ENCODE measurements at regions not wholly inside any gene's neighbourhood (a gene's known extent, or its start where the extent isn't known, plus 50 kb on each side); places are given as distances from the start of the nearest gene placed in this dataset.
"Not testable (repeated sequence)": the region's sequence is repeated elsewhere in the genome, so short reads cannot be mapped to it uniquely, and the experiment has no call there.

DNA sequence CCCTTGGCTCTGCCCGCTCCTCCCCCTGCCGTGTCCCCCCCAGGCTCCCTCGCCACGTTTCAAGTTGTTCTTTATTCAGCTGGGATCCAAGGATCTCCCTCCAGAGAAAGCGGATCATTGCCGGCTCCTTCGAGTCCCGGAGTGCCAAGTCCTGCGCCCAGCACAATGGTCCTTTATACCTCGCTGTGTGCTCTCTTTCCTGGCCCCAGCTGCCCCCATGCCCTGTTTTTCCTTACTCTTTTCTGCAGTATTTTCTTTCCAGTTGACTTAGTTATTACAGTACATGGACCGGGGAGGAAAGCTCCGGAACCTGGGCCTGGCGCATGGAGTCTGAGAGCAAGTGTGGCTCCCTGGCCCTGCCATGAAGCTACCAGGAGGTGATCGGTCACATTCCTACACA, 88.1 kb upstream of the KMT2C start:
- DNase-seq (ENCODE audit: insufficient read length, low spot score): no peak
- FAIRE-seq: no peak
- TF ChIP-seq POLR2A (IDR thresholded peaks at IDR 0.05; ENCODE audit: low read depth, low read length): no peak

DNA sequence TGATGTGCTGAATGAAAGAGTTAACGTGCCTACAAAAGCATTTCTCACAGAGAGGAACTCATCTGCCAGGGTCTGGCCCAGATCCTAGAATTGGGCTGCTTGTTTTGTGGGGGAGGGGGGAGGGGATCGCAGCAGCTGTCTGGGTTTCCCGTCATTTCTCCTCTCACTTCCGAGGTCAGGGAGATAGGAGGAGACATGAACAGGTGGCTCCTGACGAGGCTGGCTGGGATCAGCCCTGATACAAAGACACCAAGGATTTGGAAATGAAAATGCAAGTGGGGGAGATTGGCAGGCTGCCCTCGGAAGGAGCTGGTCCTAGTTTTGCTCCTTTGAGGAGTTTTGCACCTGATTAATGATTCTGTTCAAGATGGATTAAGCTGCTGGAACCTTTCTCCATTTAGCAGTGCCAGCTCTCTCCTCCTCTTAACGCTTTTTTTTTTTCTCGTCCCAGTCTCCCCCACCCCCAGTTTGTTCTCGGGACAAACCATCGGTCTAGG, 86.8 kb upstream of the KMT2C start:
- FAIRE-seq: no peak
- no peak for DNase-seq (ENCODE audit: insufficient read length, low spot score)
- no peak for TF ChIP-seq POLR2A (IDR thresholded peaks at IDR 0.05; ENCODE audit: low read depth, low read length)

DNA sequence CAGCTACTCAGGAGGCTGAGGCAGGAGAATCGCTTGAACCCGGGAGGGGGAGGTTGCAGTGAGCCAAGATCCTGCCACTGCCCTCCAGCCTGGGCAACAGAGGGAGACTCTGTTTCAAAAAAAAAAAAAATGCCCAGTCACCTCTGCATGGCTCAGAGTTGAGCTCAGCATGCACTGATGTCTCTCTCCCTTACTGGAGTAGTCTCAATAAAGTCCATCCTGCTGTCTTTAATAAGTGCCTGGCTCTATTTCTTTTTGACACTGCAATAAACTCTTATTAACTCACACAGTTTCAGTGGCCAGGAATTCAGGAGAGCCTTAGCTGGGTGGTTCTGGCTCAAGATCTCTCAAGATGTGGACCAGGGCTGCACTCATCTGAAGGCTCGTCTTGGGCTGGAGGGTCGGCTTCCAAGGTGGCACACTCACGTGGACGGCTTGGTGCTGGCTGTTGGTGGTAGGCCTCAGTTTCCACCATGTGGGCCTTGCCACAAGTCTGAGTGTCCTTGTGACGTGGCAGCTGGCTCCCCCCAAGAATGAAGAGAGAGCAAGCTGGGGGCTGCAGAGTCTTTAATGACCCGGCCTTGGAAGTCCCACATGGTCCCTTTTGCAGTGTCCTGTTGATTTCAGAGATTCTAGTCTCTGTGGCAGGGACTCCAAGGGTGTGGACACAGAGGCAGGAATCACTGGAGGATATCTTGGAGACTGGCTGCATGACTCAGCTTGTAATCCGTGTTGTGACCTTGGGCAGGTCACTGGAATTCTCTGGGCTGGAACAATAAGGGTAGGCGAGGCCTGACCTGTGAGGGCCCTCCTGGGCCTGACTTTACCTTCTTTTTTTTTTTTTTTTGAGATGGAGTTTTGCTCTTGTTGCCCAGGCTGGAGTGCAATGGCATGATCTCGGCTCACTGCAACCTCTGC, 85.9 kb upstream of the KMT2C start:
- no peak for TF ChIP-seq POLR2A (IDR thresholded peaks at IDR 0.05; ENCODE audit: low read depth, low read length)
- DNase-seq (ENCODE audit: insufficient read length, low spot score): no peak
- FAIRE-seq: no peak

DNA sequence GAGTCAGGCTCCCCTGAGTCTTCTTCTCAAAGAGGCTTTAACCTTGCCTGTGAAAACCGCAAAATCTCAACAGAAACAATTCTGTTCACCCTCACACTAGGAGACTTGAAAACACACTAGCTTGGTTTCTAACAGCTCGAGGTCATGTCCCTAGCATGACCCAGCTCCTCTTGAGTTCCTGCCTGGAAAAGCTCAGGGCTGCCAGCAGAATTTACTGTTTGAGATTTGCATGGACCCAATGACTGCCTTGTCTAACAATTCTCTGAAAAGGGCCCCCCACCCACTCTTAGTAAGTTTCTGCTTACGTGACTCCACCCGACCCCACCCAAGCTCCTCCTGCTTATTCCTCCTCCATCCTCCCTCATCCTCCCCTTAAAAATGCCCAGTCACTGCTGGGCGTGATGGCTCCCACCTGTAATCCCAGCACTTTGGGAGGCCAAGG, 85.1 kb upstream of the KMT2C start:
- DNase-seq (ENCODE audit: insufficient read length, low spot score) (no peak), FAIRE-seq (no peak)
- TF ChIP-seq POLR2A (IDR thresholded peaks at IDR 0.05; ENCODE audit: low read depth, low read length): no peak

GRCh38 chr7:152519290-152519689, 83.5 kb upstream of the KMT2C start:
- no peak for TF ChIP-seq POLR2A (IDR thresholded peaks at IDR 0.05; ENCODE audit: low read depth, low read length)
- DNase-seq (ENCODE audit: insufficient read length, low spot score) (no peak), FAIRE-seq (no peak)

DNA sequence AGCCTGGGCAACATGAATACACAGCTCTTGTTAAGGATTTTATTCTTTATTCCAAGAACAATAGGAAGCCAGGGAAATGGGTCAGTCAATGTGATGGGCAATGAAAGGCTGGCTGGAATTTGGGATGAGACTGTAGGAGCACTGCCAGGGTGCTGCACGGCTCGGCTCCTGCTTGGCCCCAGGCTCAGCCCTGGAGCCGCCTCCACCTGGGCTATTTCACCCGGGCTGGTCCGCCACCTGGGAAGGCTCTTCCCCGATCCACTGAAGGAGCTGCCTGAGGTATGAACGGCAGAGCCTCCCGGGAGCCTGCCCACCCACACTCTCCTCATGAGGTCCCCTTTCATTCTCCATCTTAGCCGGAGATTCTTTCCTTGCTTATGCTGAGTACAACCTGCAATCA, 80.4 kb upstream of the KMT2C start:
- no peak for DNase-seq (ENCODE audit: insufficient read length, low spot score)
- no peak for TF ChIP-seq POLR2A (IDR thresholded peaks at IDR 0.05; ENCODE audit: low read depth, low read length)
- no peak for FAIRE-seq

- not testable (repeated sequence) for FAIRE-seq; DNase-seq (ENCODE audit: insufficient read length, low spot score)
Measured at GRCh38 chr7:152515266-152515950, 79.6 kb upstream of the KMT2C start.

DNA sequence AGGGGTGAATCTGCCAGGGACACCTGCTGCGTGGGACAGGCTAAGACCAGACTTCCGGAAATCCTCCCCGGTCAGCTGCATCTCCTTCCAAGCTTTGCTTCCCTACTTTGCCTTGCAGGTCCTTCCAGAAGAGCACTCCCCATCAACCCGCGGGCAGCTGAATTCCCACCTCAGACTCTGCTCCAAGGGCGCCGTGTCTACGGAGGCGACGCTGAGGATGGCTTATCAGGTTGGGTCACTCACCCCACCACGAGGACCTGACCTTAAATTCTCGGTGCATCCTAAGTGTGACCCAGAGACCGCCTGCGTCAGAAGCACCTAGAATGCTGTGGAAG, 78.9 kb upstream of the KMT2C start:
- TF ChIP-seq POLR2A (IDR thresholded peaks at IDR 0.05; ENCODE audit: low read depth, low read length): no peak
- FAIRE-seq (no peak), DNase-seq (ENCODE audit: insufficient read length, low spot score) (no peak)

DNA sequence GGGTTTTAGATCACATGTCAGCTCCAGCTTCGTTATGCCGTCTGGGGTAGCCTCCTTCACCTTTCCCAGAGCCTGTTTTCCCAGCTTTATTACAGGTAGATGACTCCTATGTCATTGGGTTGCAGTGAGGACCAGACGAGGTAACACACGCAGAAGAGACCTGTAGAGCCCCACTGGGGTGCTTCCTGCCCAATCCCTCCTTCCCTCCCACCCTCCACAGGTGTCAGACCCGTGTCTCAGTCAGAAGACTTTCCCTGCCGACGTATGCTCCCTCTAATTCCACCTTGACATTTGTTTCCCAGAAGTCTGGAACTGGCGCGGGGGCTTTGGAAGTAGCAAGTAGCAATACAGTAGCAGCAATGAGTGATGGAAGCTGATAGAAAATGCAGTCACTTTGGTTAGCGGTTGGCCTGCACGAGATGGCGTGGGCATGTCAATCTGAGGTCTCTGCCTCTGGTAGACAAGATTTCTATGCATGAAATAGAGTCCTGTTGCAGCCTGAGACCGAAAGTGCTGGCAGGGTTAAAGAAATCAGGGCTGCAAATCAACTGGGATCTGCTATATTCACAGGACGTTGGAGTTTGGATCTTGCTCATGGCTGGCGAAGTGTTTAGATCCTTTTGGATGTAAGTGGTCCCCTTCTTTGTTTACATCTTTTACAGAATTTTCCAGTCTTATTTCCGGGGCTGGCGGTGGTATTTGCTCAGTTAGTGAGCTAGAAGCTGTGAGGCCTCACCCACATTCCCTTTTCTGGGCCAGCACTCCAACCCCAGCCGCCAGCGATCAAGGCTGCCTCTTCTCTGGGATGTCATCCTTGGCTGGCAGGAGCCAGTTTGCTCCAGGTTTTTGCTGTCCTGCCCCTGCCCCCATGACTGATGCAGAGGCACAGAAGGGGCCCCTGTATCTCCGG, 78.3 kb upstream of the KMT2C start:
- TF ChIP-seq POLR2A (IDR thresholded peaks at IDR 0.05; ENCODE audit: low read depth, low read length): no peak
- no peak for DNase-seq (ENCODE audit: insufficient read length, low spot score)
- FAIRE-seq: no peak

DNA sequence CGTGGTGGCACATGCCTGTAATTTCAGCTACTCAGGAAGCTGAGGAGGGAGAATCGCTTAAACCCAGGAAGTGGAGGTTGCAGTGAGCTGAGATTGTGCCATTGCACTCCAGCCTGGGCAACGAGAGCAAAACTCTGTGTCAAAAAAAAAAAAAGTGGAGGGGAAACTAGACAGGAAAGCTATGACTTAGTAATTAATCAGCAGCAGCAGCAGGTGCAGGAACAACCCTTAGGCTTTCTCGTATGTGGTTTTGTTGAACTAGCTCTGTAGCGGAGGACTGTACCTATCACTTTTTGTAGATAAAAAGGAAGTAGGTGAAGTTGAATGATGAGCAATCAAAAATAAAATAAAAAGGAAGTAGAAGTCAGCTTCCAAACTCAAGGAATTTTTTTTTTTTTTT, 76.9 kb upstream of the KMT2C start:
- DNase-seq (ENCODE audit: insufficient read length, low spot score): no peak
- TF ChIP-seq POLR2A (IDR thresholded peaks at IDR 0.05; ENCODE audit: low read depth, low read length): no peak
- FAIRE-seq: no peak

- no peak for TF ChIP-seq POLR2A (IDR thresholded peaks at IDR 0.05; ENCODE audit: low read depth, low read length)
- no peak for FAIRE-seq
- DNase-seq (ENCODE audit: insufficient read length, low spot score): no peak
Measured at GRCh38 chr7:152511736-152512135, 75.9 kb upstream of the KMT2C start.

GRCh38 chr7:152508701-152509100, 72.9 kb upstream of the KMT2C start:
- TF ChIP-seq POLR2A (IDR thresholded peaks at IDR 0.05; ENCODE audit: low read depth, low read length): no peak
- DNase-seq (ENCODE audit: insufficient read length, low spot score) (no peak), FAIRE-seq (no peak)

GRCh38 chr7:152505606-152506005, 69.8 kb upstream of the KMT2C start:
- no peak for DNase-seq (ENCODE audit: insufficient read length, low spot score)
- no peak for TF ChIP-seq POLR2A (IDR thresholded peaks at IDR 0.05; ENCODE audit: low read depth, low read length)
- no peak for FAIRE-seq

GRCh38 chr7:152504816-152505215, 69.0 kb upstream of the KMT2C start:
- no peak for TF ChIP-seq POLR2A (IDR thresholded peaks at IDR 0.05; ENCODE audit: low read depth, low read length)
- DNase-seq (ENCODE audit: insufficient read length, low spot score): no peak
- no peak for FAIRE-seq
